ENCODE measurements at regions not wholly inside any gene's neighbourhood (a gene's known extent, or its start where the extent isn't known, plus 50 kb on each side); places are given as distances from the start of the nearest gene placed in this dataset.

DNA sequence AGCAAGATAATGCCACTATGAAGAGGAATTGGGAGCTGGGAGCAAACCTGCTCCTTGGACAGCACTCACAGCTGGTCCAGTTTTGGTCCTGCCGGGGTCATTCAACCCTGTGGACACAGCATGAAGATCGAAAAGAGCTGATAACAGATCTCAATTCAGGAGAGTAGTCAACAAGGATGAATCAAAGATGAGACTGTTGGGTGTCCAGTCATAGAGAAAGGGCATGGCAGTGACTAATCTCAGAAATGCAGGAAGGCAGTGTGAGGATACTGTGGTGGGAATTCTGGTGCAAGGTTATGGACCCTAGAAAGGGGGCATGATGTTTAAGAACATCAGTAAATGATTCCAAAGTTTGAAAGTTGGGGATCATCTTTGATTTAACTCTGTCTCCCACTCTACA is 261.4 kb upstream of the ZP4 start:
- H3K4me3 ChIP-seq (ENCODE audit: low read depth, low read length): no peak overlapping the region
- DNase-seq (ENCODE audit: low read depth): no peak
- TF ChIP-seq, protein P1, sequence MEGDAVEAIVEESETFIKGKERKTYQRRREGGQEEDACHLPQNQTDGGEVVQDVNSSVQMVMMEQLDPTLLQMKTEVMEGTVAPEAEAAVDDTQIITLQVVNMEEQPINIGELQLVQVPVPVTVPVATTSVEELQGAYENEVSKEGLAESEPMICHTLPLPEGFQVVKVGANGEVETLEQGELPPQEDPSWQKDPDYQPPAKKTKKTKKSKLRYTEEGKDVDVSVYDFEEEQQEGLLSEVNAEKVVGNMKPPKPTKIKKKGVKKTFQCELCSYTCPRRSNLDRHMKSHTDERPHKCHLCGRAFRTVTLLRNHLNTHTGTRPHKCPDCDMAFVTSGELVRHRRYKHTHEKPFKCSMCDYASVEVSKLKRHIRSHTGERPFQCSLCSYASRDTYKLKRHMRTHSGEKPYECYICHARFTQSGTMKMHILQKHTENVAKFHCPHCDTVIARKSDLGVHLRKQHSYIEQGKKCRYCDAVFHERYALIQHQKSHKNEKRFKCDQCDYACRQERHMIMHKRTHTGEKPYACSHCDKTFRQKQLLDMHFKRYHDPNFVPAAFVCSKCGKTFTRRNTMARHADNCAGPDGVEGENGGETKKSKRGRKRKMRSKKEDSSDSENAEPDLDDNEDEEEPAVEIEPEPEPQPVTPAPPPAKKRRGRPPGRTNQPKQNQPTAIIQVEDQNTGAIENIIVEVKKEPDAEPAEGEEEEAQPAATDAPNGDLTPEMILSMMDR (IDR thresholded peaks at IDR 0.05; ENCODE audit: control insufficient read depth, extremely low read depth, insufficient read depth): no peak

DNA sequence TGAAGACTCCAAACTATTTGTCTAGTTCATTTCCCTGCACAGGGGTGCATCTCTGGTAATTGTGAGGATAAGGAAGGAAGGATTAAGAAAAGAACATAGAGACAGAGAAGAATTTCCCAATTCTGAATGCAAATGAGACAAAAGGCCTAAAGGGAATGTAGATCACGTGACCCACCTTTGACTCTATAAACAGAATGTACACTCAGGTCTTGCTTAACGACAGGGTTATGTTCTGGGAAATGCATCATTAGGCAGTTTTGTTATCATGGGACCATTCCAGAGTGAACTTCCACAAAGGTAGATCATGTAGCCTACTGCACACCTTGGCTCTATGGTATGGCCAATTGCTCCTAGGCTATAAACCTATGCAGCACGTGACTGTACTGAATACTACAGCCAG is 252.3 kb upstream of the ZP4 start:
- DNase-seq (ENCODE audit: low read depth): no peak
- TF ChIP-seq, protein P1 (IDR thresholded peaks at IDR 0.05; ENCODE audit: control insufficient read depth, extremely low read depth, insufficient read depth): no peak
- no peak overlapping the region for H3K4me3 ChIP-seq (ENCODE audit: low read depth, low read length)

DNA sequence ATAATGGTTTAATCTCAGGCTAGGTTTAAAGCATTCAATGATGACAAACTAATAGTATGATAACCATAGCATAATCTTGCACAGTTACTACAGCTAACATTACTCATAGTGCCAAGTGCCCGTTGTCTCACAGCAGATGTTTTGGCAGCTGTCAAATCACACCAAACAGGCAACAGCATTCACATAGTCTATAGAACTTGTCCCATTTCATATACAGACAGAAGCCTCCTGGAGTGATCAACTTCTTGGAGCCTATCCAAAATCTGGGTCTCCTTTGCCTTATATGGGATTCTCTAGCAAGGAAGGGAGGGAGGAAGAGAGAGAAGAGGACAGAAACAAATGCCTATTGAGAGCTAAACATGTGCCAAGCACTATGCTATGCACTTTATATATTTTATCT is 250.6 kb upstream of the ZP4 start:
- no peak for DNase-seq (ENCODE audit: low read depth)
- TF ChIP-seq, protein P1 (IDR thresholded peaks at IDR 0.05; ENCODE audit: control insufficient read depth, extremely low read depth, insufficient read depth): no peak
- H3K4me3 ChIP-seq (ENCODE audit: low read depth, low read length): no peak overlapping the region

DNA sequence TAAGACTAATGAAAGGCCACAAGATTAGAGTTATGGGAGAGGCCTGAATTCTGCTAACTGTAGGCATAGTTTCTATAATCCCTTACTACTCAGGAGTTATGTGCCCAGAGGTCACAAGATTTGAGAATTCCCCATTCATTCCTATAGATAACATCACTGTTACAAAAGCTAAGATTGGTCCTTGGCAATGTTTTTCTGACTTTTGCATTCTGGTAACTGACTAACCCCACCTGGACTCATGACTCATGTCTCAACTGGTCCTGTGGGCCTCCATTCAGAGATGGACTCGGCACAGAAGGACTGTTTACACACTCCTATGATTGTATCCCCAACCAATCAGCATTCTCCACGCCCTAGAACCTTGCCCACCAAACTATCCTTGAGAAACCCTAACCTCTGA is 249.0 kb upstream of the ZP4 start:
- no peak for DNase-seq (ENCODE audit: low read depth)
- no peak overlapping the region for H3K4me3 ChIP-seq (ENCODE audit: low read depth, low read length)
- TF ChIP-seq, protein P1 (IDR thresholded peaks at IDR 0.05; ENCODE audit: control insufficient read depth, extremely low read depth, insufficient read depth): no peak

DNA sequence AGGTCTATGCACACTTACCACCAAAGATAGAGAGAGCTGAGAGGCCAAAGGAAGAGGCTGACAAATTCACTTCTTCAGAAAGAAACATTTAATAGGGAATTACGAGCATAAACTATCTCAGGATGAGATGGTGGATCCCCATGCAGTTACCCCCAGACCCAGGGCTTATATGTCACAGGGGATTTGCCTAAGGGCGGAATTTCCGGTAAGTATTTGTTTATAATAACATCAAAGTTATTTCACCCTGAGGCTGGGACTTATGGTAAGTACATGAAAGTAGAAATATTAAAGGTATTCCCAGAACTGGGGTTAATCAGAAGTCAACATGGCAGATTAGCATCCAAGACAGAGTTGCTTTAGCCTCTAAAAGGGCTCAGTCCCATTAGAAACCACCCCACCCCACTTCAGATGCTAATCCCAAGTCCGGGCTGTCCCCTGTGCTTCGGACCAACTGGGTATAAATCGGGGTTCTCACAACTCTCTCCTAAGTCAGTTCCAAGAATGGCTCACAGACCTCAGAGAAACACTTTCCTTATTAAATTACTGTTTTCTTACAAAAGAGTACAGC is 247.4 kb upstream of the ZP4 start:
- TF ChIP-seq, protein P1 (IDR thresholded peaks at IDR 0.05; ENCODE audit: control insufficient read depth, extremely low read depth, insufficient read depth): no peak
- no peak overlapping the region for H3K4me3 ChIP-seq (ENCODE audit: low read depth, low read length)
- no peak for DNase-seq (ENCODE audit: low read depth)

DNA sequence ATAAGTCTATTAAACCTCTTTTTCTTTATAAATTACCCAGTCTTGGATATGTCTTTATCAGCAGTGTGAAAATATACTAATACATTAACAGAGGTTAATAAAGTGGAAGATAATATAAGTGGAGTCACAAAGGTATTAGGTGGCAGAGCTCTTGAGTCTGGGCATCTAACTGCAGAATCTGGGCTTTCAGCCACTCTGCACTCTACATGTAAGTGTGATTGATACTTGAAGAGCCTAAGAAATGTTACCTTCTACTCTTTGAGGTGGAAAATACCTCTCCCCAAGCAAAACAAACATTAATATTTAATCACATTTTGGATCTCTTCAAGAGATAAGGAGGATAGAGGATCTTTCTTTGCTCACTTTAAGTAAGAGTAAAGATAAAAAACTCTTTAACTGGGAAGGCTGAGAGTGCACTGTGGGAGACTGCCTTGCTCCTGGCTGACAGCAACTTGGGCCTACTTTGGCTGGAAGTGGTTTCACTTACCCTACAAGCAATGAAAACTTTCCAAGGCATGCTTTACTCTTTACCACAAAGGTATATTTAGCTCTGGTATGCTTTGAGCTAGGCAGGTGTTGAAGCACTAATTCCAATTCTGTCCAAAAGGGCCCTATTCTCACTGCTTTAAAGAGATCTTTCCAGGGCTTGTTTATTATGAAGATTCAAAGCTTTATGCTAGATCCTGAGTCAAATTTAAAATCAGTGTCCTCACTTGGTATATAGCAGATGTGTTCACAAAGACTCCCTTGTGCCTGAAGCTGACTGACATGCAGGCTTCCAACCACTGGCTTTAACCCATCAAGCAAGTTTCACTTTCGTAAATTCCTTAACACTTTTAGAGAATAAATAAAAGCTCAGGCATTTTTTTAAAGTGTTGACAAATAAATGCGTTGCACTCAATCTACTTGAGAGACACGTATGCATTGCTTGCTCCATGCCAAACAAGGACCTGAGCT is 245.3 kb upstream of the ZP4 start:
- H3K4me3 ChIP-seq (ENCODE audit: low read depth, low read length): no peak overlapping the region
- DNase-seq (ENCODE audit: low read depth): no peak
- TF ChIP-seq, protein P1 (IDR thresholded peaks at IDR 0.05; ENCODE audit: control insufficient read depth, extremely low read depth, insufficient read depth): no peak
